ENCODE measurements at regions not wholly inside any gene's neighbourhood (a gene's known extent, or its start where the extent isn't known, plus 50 kb on each side); places are given as distances from the start of the nearest gene placed in this dataset.

GRCh38 chr3:81302045-81302444 is 459.4 kb downstream of the GBE1 start:
- no TSS peak for BruUV-seq (replicated peaks)
- Histone ChIP-seq H3K9me3 (replicated peaks; ENCODE audit: control insufficient read depth, insufficient read depth, low read depth, low read length) (no peaks in the 10 kb centered on the region), H4K20me1 (replicated peaks; ENCODE audit: control insufficient read depth, insufficient read depth, low read length) (no peaks in the 10 kb centered on the region), H3K4me1 (replicated peaks in 1 of 2; ENCODE audit: control insufficient read depth in 2 of 2, insufficient read depth in 2 of 2, low read length in 2 of 2) (no peaks in the 10 kb centered on the region), H3K79me2 (ENCODE audit: control insufficient read depth, insufficient read depth, low read length) (no peaks in the 10 kb centered on the region), H3K36me3 (ENCODE audit: control insufficient read depth, insufficient read depth, low read length) (no peaks in the 10 kb centered on the region), H3K27ac (ENCODE audit: extremely low read depth, low read depth, low read length) (no peak overlapping the region), H3K27me3 (ENCODE audit: control insufficient read depth in 2 of 2, insufficient read depth in 2 of 2, low read length in 2 of 2) (no peaks in the 10 kb centered on the region), H3K4me3 (no peak overlapping the region), H3K9me1 (ENCODE audit: control insufficient read depth, insufficient read depth, low read length) (no peaks in the 10 kb centered on the region), H3K9ac (ENCODE audit: insufficient read depth in 1 of 2, low read depth in 2 of 2, low read length in 2 of 2) (no peak overlapping the region), H2AFZ (ENCODE audit: low read depth, low read length) (no peak overlapping the region), H3K4me2 (ENCODE audit: insufficient read depth, low read length) (no peak overlapping the region)
- peak; percentile 41; the same call in 1 of the 3 replicates for ATAC-seq
- DNase-seq (ENCODE audit: extremely low read depth in 1 of 4, low spot score in 3 of 4), result peak; percentile 20 to 35 (median 28)
- in situ Hi-C loops (cut with MboI) (no loop called here), intact Hi-C loops (cut with micrococcal nuclease) (no loop called here)
- ChIA-PET CTCF (ENCODE audit: low intra/inter-chr PET ratio) (interaction anchor here (0.6 kb wide), 1 partner anchor 53 kb away, joined by 4 read pairs; no protein-coding TSS in a partner anchor), POLR2A (no interaction called here)
- TF ChIP-seq CTCF (IDR thresholded peaks at IDR 0.05 in 2 of 3, conservative IDR thresholded peaks at IDR 0.05 in 1 of 3; ENCODE audit: insufficient read depth in 2 of 3, low read depth in 1 of 3, low read length in 3 of 3) (peak; percentile 22 to 51 (median 29); a peak in 4 of 6 replicates), SFPQ (IDR thresholded peaks at IDR 0.05; ENCODE audit: low read depth, low read length) (no peak), GTF2F1 (IDR thresholded peaks at IDR 0.05; ENCODE audit: low read depth, low read length) (no peak), BACH1 (tag; IDR thresholded peaks at IDR 0.05) (no peak), KLF16 (IDR thresholded peaks at IDR 0.05) (no peak), RAD21 (CRISPR knock-in tag; conservative IDR thresholded peaks at IDR 0.05 in 1 of 2, IDR thresholded peaks at IDR 0.05 in 1 of 2) (peak in 1 of 2 experiments; percentile 40; a peak in 1 of 4 replicates)
- FAIRE-seq, result no peak
- WGBS (ENCODE audit: insufficient coverage, low coverage, missing lambda C conversion rate), result 0% methylated on average over 1 of the region's 1 CpG

Measured in K562 (cell line).